ENCODE measurements at regions not wholly inside any gene's neighbourhood (a gene's known extent, or its start where the extent isn't known, plus 50 kb on each side); places are given as distances from the start of the nearest gene placed in this dataset.

DNA sequence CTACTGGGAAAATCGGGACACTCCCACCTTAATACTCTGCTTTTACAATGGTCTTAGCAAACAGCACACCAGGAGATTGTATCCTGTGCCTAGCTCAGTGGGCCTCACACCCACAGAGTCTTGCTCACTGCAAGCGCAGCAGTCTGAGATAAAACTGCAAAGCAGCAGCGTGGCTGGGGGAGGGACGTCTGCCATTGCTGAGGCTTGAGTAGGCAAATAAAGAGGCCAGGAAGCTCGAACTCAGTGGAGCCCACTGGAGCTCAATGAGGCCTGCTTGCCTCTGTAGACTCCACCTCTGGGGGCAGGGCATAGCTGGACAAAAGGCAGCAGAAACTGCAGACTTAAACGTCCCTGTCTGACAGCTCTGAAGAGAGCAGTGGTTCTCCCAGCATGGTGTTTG lies 1169.1 kb upstream of the EPHA6 start:
- TF ChIP-seq, protein P1, sequence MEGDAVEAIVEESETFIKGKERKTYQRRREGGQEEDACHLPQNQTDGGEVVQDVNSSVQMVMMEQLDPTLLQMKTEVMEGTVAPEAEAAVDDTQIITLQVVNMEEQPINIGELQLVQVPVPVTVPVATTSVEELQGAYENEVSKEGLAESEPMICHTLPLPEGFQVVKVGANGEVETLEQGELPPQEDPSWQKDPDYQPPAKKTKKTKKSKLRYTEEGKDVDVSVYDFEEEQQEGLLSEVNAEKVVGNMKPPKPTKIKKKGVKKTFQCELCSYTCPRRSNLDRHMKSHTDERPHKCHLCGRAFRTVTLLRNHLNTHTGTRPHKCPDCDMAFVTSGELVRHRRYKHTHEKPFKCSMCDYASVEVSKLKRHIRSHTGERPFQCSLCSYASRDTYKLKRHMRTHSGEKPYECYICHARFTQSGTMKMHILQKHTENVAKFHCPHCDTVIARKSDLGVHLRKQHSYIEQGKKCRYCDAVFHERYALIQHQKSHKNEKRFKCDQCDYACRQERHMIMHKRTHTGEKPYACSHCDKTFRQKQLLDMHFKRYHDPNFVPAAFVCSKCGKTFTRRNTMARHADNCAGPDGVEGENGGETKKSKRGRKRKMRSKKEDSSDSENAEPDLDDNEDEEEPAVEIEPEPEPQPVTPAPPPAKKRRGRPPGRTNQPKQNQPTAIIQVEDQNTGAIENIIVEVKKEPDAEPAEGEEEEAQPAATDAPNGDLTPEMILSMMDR (IDR thresholded peaks at IDR 0.05; ENCODE audit: low read depth, low read length, poor library complexity, severe bottlenecking) = no peak
- no peak for TF ChIP-seq EZH2phosphoT487 (IDR thresholded peaks at IDR 0.05; ENCODE audit: borderline replicate concordance, low read length)

Measured in DOHH2 (cell line).